ENCODE measurements at regions not wholly inside any gene's neighbourhood (a gene's known extent, or its start where the extent isn't known, plus 50 kb on each side); places are given as distances from the start of the nearest gene placed in this dataset.
"Not testable (repeated sequence)": the region's sequence is repeated elsewhere in the genome, so short reads cannot be mapped to it uniquely, and the experiment has no call there.

- no peak for DNase-seq (ENCODE audit: low spot score)
Observed at GRCh38 chr9:1871626-1872419, 143.3 kb upstream of the SMARCA2 start.

DNA sequence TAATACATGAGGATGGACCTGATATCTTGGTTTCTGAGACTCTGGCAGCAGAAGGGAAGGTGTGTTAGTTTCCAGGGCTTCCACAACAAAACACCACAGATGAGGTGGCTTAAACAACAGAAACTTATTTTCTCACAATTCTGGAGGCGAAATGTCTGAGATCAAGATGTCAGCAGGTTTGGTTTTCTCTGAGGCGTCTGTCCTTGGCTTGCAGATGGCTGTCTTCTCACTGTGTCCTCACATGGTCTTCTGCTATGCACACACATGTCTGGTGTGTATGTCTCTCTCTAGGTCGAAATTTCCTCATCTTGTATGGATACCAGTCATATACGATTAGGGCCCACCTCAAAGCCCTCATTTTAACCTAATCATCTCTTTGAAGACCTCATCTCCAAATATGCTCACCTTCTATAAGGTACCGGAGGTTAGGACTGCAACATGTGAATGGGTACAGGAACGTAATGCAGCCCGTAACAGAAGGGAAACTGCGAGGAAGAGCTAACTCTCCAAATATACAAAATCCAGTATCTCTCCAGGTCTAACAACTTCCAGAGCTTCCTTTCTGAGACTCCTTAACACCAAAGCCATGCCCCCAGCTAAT is 139.8 kb upstream of the SMARCA2 start:
- DNase-seq (ENCODE audit: low spot score) = no peak

GRCh38 chr9:1875921-1876448 is 139.2 kb upstream of the SMARCA2 start:
- no peak for DNase-seq (ENCODE audit: low spot score)

- no peak for DNase-seq (ENCODE audit: low spot score)
Observed at GRCh38 chr9:1876891-1877496, 138.2 kb upstream of the SMARCA2 start.

DNA sequence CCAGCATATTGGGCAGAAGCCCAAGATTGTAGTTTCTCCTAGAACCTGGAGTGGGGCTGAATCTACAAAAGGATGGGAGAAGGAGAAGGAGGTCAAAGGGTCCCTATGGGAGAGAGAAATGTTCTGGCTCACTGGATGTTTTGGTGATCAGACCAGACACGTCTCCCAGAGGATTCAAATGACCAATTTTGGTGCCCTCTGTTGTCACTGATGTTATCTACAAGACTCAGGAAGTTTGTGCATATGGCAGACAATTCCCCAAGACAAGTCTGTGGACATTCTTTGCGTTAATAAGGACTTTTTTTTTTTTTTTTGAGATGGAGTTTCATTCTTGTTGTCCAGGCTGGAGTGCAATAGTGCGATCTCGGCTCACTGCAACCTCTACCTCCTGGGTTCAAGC is 137.2 kb upstream of the SMARCA2 start:
- no peak for DNase-seq (ENCODE audit: low spot score)

DNA sequence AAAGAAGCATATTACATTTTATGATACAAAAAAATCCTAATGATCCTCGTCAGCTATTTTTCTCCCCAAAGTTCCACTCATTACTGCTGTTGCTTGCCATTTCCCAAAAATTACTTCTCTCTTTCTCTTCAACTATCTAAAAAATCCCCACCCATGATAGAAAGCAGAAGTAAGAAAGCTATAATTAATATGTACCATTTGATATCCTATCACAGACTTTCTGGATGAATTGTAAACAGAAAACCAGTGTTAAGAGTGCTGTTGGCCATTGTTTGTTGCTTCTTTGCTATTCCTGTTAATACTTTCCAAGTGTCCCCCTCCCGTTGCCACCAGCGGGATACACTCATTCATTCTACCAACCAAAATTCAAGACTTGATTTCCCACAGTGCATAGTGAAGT is 136.3 kb upstream of the SMARCA2 start:
- no peak for DNase-seq (ENCODE audit: low spot score)

GRCh38 chr9:1879501-1879900 is 135.6 kb upstream of the SMARCA2 start:
- DNase-seq (ENCODE audit: low spot score) = no peak

DNA sequence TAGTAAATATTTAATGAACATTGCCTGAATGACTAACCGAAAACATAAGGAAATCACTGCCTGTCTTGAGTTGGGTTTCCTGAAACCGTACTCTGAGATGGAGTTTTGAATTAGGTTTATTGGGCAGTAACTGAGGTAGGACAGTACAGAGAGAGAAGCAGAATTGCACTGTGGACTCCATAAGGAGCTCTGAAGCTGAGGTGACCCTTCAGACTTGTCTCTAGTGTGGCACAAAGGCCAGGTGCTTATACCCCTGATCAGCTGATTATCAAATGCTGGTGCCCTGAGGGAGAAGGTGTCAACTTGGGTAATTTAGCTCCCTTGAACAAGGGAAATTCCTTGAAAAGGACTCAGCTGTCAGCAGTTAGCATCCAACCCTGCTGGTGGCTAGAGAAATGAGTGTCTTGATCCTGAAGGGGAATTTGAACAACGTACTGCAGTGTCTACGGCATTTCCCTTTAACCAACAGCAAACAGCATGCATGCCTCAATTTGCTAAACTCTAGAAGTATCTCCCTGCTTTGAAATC is 135.0 kb upstream of the SMARCA2 start:
- no peak for DNase-seq (ENCODE audit: low spot score)

DNA sequence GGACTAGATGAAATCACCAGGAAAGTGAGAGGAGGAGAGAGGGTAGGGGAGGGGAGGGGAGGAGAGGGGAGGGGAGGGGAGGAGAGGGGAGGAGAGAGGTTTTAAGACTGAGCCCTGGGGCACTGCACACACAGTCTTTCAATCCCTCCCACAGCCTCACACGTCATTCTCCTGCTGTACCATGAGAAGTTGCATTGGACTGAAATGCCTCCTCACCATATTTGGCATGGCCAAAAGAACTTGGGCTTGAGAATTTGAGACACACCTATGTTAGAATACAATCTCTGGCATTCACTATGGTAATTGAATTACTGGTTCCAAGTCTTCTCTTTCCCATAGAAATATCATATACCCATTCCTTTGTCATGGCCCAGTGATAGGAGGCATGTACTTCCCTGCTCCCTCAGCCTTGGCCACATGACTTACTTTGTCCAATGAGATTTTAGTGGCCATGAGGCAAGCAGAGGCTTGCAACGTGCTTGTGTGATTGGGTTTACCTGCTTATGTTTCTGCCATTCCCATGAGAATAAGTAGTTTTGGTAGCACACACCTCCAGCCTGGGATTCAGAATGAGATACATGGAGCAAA is 133.3 kb upstream of the SMARCA2 start:
- DNase-seq (ENCODE audit: low spot score) = no peak

- DNase-seq (ENCODE audit: low spot score) = no peak
Observed at GRCh38 chr9:1882711-1883403, 132.3 kb upstream of the SMARCA2 start.

DNA sequence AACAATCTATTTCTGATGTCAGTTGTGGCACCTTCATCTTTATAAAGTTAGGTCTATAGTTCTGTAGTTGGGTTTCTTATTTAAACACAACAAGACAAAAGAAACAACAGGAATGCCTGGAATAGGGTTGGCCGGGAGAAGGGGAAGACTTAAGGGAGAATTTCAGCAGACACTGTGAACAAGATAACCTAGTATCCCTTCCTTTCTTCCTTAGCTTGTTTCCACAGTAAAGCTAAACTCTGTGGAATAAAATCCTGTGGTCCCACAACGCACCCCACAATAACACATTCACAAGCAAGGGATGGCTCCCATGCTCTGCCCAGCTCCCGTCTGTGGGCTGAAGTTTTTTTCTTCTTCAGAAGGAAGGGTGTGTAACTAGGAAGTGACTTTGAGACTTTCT is 124.9 kb upstream of the SMARCA2 start:
- DNase-seq (ENCODE audit: low spot score) = no peak

- DNase-seq (ENCODE audit: low spot score) = no peak
Observed at GRCh38 chr9:1890816-1891215, 124.3 kb upstream of the SMARCA2 start.

DNA sequence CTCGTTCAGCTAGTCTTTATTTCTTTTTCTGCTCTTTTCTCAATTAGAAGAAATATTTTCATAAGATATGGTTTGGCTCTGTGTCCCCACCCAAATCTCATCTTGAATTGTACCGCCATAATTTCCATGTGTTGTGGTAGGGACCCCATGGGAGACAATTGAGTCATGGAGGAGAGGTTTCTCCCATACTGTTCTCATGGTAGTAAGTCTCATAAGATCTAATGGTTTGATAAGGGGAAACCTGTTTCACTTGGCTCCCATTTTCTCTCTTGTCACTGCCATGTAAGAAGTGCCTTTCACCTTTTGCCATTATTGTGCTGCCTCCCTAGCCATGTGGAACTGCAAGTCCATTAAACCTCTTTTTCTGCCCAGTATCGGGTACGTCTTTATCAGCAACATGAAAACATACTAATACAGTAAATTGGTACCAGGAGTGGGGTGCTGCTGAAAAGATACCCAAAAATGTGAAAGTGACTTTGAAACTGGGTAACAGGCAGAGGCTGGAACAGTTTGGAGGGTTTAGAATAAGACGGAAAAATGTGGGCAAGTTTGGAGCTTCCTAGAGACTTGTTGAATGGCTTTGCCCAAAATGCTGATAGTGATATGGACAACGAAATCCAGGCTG is 112.0 kb upstream of the SMARCA2 start:
- not testable (repeated sequence) for DNase-seq (ENCODE audit: low spot score)

DNA sequence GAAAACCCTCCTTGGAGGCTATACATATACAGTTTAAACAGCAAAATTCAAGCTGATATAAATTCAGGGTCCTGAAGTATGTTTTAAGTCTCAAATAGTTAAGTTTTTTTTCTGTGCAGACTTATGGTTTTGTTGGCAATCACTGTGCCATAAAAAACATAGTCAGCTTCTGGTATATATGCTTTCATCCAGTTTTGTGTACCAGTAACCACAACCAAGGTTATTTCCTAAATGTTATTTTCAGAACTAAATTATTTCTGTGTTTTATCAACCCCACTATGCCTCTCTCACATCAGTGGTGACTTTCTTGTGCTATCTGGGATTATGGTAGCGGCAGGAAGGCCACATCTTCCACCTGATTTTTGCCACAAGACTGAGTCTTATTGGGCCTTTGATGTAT is 107.7 kb upstream of the SMARCA2 start:
- no peak for DNase-seq (ENCODE audit: low spot score)

GRCh38 chr9:1909322-1909721 is 105.8 kb upstream of the SMARCA2 start:
- DNase-seq (ENCODE audit: low spot score) = no peak

DNA sequence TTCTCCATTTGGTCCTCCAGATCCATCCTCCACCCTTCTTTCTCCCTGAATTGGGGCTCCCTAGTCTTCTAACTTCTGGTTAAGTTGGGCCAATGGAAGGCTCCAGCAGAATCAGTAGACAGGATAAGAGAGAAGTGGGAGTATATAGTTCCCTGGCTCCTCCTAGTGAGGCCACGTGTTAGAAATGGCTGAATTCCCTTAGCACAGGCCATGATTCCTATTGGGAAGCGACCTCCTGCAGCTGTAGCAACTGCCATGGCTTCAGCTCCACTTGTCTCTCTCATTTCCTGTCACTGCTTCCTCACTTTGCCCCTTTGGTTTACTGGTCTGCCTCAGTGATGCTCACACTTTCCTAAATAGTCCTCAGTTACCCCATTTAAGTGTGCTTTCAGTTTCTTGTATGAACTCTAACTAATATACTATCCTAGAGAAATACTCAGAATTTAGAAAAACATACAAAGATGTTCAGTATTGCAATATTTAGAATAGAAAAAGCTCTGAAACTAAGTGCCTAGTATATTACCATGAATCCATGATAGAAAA is 104.8 kb upstream of the SMARCA2 start:
- DNase-seq (ENCODE audit: low spot score) = no peak

DNA sequence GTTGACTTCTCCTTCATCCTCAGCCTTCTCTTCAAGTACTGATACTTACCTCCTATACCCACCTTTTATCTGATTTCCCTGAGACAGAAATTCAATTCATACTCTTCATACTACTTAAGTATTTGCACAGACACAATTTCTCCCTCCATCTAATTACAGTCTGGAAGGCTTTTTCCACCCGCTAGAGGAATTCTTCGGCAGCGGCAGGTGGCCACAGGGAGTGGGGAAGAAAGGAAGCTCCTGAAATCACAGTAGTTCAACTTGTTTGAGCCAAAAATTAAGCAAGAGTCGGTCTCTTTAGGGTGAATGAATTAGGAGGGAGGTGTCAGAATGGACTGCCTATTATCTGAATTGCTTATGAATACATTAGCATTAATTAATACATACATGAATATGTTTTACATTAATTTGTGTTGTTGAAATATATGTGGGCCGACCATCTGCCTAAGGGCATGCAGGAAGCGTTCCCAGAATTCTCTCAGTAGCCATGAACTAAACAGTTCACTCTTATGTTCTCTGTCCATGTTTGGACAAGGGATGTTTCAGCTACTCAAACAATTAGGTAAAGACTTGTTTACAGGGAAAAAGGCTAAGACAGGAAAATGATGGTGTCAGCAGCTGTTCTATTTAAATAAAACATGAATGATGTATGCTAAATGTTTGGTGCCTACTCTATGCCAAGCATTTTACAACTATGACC is 101.4 kb upstream of the SMARCA2 start:
- no peak for DNase-seq (ENCODE audit: low spot score)

DNA sequence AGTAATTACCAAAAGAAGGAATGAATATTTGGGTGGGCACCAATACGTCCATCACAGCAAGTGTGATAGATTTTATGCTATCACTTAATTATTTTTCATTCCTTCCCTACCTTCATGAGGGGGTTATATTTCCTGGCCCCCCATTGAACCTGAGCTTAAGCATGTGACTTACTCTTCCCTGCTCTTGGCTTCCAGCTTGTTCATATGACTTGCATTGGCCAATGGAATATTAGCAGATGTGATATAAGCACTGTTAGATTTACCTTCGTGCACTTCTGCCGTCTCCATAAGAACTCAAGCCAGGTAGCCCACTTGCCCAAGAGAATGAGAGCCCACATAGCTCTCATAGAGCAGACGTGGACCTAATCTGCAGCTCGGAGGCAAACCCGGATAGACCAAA is 99.1 kb upstream of the SMARCA2 start:
- DNase-seq (ENCODE audit: low spot score) = no peak

DNA sequence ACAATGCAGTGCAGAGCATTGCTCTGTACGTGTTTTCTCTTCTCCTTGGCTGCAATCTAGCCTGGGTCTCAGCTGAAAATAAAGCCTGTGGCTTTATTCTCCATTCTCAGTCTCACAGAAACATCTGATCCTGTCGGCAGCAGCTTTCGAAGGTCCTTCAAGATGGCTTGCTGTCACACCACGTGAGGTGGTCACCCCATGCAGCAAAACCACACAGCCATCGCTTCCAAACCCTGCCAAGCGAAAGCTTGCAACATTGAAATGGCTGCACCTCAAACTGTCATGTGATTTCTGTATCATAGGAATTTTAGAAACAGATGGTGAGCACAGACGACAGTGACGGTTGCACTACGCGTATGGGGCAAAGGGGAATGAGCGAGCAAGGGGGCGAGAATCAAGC is 98.5 kb upstream of the SMARCA2 start:
- no peak for DNase-seq (ENCODE audit: low spot score)

DNA sequence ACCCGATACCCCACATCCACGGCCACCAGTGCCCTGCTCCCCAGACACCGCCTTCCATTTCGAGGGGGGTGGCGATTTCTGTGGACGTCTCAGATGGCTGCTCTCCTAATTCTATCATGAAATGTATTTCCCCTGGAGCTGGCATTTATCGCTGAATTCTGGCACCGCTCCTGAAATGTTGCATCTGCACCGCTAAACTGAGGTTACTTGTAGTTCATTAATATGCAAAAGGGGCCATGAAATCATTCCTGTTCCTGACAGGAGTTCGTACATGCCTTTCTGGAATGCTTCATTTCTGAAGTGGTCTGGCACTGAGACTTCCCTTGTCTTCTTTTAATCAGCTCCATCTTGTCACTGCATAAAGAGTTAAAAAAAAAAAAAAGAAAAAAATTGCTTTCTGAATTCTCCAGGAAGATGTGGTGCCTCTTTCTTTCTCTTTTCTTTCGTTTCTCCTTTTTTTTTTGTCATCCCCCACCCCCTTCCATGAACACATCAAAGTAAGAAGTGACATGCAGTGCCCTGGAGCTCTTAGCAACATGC is 97.7 kb upstream of the SMARCA2 start:
- DNase-seq (ENCODE audit: low spot score) = no peak

All from NAMALWA (cell line).